IPS-18c (cell line): ENCODE measurements at regions not wholly inside any gene's neighbourhood (a gene's known extent, or its start where the extent isn't known, plus 50 kb on each side); places are given as distances from the start of the nearest gene placed in this dataset.
"Not testable (repeated sequence)": the region's sequence is repeated elsewhere in the genome, so short reads cannot be mapped to it uniquely, and the experiment has no call there.

Source experiments
- H3K4me3 ChIP-seq: 2 replicates; pipeline ENCODE4 v1.7.0; 2013; ENCODE audit warnings: low read depth, mild to moderate bottlenecking, low read length, moderate library complexity; ENCODE audit not compliant: insufficient read depth
- H3K9me3 ChIP-seq: one replicate; pipeline ENCODE4 v1.6.1; 2013; ENCODE audit warnings: mild to moderate bottlenecking, low read length, moderate library complexity; ENCODE audit not compliant: control insufficient read depth, insufficient read depth

DNA sequence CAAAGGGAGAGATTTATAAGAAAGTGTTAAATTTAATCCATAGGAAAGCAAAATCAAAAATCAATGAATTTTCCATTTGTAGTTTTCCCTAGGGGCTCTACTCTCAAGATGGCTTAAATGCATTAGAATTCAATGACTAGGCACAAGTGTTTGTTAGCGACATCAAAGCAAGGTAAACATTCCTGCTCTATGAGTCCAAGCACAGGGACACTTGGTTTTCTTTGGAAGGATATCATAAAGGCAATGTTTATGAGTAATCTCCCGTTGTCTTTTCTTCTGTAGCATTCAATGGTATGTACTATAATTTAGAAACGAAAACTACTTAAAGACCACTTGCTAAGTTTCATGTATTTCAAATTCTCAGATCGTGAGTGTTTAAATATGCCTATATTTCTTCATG is 54.8 kb upstream of the ZNF717 start:
- H3K4me3 ChIP-seq, H3K9me3 ChIP-seq: not testable (repeated sequence)

GRCh38 chr3:75850301-75851008 is 65.1 kb upstream of the ZNF717 start:
- not testable (repeated sequence) for H3K9me3 ChIP-seq, H3K4me3 ChIP-seq

DNA sequence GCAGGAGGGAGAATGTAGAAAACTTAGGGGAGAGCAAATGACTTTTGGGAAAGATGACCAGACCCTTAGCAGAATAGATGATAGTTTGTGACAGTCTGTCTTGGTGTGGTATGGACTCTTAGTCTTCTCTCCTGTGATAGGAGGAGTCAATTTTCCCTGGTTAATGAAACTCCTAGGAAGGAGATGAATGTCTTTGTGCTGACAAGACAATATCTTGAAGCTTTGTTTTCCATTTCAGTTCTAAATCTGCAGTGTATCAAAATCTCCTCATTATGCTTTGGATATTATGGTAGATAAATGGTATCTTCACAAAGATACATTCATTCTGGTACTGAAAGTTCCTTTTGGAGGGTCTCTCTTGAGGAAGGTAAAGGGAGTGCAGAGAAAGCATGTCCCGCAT is 77.8 kb upstream of the ZNF717 start:
- Histone ChIP-seq H3K9me3 (no peaks in the 10 kb centered on the region), H3K4me3 (no peak overlapping the region)

- Histone ChIP-seq H3K9me3 (no peaks in the 10 kb centered on the region), H3K4me3 (no peak overlapping the region)
These were observed 78.5 kb upstream of the ZNF717 start for GRCh38 chr3:75863878-75864277.

DNA sequence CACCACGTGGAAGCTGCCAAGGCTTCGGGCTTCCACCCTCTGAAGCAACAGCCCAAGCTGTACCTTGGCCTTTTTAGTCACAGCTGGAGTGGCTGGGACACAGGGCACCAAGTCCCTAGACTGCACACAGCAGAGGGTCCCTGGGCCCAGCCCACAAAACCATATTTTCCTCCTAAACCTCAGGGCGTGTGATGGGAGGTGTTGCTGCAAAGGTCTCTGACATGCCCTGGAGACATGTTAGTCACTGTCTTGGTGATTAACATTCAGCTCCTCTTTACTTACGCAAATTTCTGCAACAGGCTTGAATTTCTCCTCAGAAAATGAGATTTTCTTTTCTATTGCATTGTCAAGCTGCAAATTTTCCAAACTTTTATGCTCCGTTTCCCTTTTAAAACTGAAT is 98.4 kb upstream of the ZNF717 start:
- H3K9me3 ChIP-seq, H3K4me3 ChIP-seq: not testable (repeated sequence)

DNA sequence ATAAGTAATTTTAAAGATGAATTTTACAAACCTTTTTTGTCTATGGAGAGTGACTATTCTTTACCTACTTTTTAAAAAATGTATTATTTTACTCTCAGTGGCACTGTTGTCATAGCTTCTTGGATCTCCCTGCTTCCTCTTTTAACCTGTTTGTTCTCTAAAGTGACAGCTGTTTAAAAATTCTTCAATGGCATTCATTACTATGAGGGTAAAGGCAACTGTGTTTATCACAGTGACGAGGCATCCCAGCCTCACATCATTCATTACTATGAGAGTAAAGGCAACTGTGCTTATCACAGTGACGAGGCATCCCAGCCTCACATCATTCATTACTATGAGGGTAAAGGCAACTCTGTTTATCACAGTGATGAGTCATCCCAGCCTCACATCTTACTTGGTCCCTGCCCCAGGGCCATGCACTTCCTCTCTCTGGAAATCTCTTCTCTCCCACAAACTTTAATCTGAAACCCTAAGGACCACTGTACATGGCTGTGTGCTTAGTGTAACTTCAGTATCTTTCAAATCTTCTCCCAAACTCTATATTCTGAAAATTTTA is 101.7 kb upstream of the ZNF717 start:
- H3K4me3 ChIP-seq = no peak overlapping the region
- no peaks in the 10 kb centered on the region for H3K9me3 ChIP-seq

GRCh38 chr3:75894234-75894633 is 108.9 kb upstream of the ZNF717 start:
- Histone ChIP-seq H3K9me3 (no peaks in the 10 kb centered on the region), H3K4me3 (no peak overlapping the region)

DNA sequence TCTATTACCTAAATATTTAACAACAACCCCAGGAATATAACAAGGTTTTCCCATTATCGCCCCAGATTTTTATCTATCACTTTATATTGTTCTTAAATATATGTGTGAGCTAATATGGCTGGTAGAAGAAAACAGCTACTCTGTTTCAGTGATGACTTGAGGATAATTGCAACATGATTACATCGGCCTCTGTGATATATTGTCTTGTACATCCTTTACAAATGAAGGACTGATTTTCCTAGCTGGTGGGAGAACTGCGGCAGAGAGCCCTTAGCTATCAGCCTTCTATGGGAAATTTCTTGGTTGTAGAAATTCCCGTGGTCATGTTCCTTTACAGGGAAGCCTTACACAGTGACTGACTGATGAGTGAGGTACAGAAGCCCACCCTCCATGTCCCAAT is 110.9 kb upstream of the ZNF717 start:
- no peaks in the 10 kb centered on the region for H3K9me3 ChIP-seq

GRCh38 chr3:75901446-75901845 is 116.1 kb upstream of the ZNF717 start:
- H3K4me3 ChIP-seq, H3K9me3 ChIP-seq: not testable (repeated sequence)

More for the DNA sequence above, 110.9 kb upstream of the ZNF717 start:
- no peak overlapping the region for H3K4me3 ChIP-seq

- Histone ChIP-seq H3K4me3 (peak overlapping the region; percentile 71), H3K9me3 (no peaks in the 10 kb centered on the region)
These were observed 121.3 kb upstream of the ZNF717 start for GRCh38 chr3:75906555-75907112.

GRCh38 chr3:75913800-75914350 is 128.5 kb upstream of the ZNF717 start:
- Histone ChIP-seq H3K9me3 (no peaks in the 10 kb centered on the region), H3K4me3 (no peak overlapping the region)

- H3K4me3 ChIP-seq, H3K9me3 ChIP-seq: not testable (repeated sequence)
These were observed 129.4 kb upstream of the ZNF717 start for GRCh38 chr3:75914741-75915140.

GRCh38 chr3:75938921-75939320 is 153.6 kb upstream of the ZNF717 start:
- H3K9me3 ChIP-seq = no peaks in the 10 kb centered on the region
- H3K4me3 ChIP-seq = no peak overlapping the region

DNA sequence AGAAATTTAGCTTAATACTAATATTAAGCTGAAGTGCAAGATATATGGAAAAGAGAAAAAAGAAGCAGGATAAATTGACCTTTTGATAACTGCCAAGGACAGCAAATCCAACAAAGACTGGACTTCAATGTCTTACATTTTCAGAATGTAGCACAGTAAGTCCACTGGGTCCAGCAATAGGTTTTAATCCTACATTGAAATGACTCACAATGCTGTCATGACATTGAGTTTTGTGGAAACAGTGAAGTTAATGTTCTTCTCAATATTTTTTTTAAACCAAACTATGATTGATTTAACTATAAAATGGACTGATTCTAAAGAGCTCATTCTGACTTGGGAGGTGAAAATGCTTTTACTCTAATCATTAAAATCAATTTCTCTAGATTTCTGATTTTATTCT is 166.6 kb upstream of the ZNF717 start:
- Histone ChIP-seq H3K4me3 (no peak overlapping the region), H3K9me3 (no peaks in the 10 kb centered on the region)

DNA sequence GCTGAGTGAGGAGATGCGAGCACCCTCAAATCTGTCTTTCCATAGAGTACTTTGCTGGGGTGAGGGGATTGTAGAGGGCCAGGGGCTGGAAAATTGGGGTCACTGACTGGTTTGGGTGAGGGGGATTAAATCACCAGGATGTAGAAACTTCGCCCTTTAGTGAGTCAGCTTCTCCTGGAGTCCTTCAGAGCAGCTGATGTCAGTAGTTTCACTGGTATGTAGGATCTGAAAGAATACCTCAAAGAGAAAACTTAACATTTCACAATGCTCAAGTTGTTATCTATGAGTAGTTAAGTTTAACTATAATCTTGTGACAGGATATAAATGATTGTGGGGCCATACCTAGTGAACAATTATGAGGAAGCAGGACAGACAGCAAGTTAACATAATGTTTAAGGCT is 174.7 kb upstream of the ZNF717 start:
- not testable (repeated sequence) for H3K4me3 ChIP-seq, H3K9me3 ChIP-seq

- H3K9me3 ChIP-seq, H3K4me3 ChIP-seq: not testable (repeated sequence)
These were observed 176.7 kb upstream of the ZNF717 start for GRCh38 chr3:75962054-75962453.

GRCh38 chr3:75967071-75967470 is 181.7 kb upstream of the ZNF717 start:
- Histone ChIP-seq H3K9me3 (no peaks in the 10 kb centered on the region), H3K4me3 (no peak overlapping the region)

GRCh38 chr3:75978686-75979085 is 193.3 kb upstream of the ZNF717 start:
- H3K4me3 ChIP-seq = no peak overlapping the region
- H3K9me3 ChIP-seq = no peaks in the 10 kb centered on the region
